NCI-H1930 (cell line): ENCODE measurements at regions not wholly inside any gene's neighbourhood (a gene's known extent, or its start where the extent isn't known, plus 50 kb on each side); places are given as distances from the start of the nearest gene placed in this dataset.
"Not testable (repeated sequence)": the region's sequence is repeated elsewhere in the genome, so short reads cannot be mapped to it uniquely, and the experiment has no call there.

Source experiments
- DNase-seq, 2 experiments: peaks; one replicate each; lab custom pipeline; 2025; lab: John Stamatoyannopoulos, UW

DNA sequence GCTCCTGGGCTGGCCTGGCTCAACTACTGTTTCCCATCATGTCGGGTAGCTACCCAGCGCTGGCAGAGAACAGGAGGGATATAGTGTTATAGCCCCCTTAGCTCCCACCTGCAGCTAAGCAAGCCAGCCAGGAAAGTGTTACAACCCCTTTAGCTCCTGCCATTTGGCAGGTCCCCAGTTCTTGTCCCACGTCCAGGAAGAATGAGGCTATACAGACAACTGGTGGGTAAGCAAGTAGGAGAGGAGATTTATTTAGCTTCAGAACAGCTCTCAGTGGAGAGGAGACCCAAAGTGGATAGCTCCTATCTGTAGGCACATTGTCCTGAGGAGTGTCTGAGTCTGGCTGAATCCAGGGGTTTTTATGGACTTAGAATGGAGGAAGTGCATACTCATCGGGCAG is 741.1 kb upstream of the B3GALT2 start:
- DNase-seq: no peak

DNA sequence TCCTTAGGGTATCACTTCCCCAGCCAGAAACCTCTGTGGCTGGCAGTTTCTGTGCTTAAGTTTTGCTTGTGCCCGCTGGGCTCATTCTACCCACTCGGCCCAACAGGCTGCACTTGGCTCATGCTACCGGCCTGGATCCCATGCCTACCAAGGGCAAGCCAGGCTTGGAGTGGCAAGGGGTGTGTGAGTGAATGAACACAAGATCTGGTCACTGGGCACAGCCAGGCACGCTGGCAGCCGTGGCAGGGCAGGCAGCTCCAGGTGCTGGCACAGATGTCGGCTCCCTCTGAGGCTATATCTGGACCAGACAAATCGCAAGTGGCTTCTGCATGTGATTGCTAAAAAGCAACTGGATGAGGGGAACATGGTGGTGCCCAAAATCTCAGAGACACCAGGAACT is 740.5 kb upstream of the B3GALT2 start:
- DNase-seq: no peak

DNA sequence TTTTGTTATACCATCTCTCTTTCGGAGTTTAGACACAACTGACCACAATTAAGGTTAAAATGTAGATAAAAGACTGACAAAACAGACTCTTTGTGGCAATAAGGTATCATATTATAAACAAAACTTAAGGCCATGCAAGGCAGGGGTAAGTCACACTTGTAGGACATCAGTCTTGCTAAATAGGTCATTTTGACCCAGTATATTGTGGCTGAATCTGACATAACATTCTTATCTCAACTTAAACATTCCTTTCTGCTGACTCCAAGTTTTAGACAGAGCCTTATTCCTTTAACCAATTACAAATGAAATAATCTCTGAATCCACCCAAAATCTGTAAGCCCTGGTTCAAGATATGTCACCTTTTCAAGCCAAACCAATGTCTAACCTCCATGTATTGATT is 733.4 kb upstream of the B3GALT2 start:
- DNase-seq: no peak

DNA sequence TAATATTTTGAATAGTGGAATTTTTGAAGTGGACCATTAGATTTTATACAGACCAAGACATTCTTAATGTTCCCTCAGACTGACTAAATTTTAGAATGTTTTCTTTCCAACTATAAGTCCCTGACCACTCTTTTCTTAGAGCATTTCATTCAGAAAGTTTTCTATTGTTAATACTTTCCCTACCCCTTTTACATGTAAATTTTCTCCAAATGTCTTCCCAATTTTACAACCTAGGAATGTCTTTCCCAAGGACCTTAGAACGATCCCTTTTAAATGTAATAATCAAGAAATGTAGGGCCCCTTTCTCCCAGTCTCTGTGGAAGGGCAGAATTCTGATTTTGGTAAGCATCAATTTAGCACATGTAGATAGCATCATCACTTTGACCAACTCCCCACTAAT is 730.0 kb upstream of the B3GALT2 start:
- no peak for DNase-seq

DNA sequence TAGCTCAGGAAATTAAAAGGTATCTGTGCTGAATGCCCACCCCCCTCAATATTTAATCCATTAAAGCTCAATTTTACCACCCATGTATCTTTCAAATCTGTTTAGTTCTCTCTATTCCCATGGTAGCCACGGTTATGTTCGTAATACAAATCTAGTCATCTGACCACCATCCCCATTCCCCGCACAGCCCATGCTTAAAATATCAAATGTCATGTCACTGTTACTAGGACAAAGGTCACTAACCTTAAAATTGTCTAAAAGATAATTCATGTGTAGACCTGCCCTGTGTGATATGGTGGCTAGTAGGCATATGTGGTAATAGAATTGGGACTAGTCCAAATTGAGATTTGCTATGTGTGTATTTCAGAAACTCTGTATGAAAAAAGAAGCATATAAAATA is 728.5 kb upstream of the B3GALT2 start:
- no peak for DNase-seq

DNA sequence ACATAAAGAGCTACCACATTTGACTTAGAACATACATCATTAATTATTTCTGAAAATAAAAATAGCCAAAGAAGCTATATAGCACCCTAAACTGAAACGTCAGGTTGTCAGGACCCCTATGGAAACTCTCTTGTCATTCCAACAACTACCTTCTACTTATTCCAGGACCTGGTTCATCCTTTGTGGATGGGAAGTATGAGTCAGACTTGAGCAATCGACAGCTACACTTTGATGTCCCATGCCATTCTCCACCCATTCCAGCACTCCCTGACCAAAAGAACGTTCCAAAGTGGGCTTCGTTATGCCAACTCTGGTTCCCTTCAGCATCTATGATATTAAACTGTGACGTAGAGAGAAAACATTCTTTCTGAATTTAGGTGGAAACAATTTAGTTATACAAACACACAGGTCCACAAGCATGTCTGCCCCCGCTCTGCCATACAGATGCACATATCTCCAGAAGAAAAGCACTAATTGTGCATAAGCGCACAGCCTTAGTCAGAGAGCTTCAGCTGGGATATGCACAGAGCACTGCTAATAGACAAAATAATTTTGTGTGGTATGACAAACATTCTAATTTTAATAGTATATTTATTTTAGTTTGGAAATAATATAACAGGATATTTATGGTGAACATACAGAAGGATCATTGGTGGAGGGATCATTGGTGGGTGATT is 723.1 kb upstream of the B3GALT2 start:
- no peak for DNase-seq

DNA sequence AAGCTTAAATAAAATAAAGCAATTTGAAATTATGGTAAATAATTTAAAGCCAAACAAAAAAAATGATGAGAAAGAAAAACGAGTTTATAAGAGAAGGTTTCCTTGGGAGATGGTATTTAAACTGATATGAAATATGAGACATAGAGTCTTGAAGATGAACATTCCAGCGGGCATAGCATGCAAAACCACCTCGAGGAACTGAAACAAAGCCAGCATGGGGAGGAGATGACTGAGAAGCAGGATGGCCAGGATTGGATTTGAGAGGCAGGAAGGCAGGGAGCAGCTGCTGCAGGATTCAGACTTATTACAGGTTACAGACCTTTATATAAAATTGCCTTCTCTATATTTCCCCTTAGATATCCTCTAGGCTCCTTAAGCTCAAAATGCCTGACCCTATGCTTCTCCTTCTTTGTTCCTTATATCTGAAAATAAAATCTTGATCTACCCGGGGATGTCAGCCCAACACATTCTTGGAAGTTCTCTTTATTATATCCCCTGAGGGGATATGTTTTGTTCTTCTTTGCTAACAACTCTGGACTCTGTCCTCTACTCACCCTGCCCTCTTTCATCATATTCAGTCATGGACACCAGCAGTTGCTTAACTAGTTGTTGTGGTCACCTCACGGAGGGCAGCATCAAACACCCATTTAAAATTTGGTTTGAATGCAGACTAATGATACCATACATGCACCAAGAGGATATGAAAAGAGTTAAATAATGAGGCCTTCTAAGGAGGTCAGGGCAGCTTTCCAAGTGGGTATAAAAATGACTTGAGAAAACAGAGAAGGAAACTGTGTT is 719.1 kb upstream of the B3GALT2 start:
- no peak for DNase-seq

DNA sequence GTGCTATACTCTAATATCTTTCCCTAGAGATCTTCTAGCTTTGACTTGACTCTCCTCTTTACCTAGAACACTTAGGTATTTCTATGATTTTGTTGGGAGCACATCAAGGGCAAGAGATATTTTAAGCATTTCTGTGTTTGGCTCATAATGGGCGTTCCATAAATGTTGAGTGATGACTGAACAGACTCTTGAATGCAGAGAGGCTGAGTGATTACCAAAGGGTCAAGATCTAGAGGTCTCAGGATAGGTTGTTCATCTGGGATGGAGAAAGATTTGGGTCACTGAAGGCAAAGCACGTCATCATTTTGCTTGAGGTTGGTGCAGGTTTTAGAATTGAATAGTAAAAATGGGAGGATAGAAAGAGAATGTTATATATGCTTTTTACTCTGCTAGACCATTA is 705.4 kb upstream of the B3GALT2 start:
- DNase-seq: no peak

DNA sequence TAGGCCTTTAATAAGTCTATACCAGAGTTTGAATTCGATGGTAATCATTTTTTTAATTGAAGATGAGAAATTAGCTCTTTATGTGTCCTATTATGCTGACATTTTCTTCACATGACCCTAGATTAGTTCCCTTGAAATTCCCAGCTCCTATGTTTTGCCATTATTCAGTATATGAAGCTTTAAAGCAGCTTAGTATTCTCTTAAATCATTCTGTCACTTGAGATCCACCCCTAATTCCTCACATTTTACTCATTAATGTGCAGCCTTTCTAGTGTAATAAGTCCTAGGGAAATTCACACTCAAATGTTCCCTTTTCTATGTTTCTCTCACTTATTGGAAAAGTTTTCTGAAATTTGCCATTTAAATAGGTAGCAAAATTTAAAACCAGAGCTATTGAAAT is 704.5 kb upstream of the B3GALT2 start:
- no peak for DNase-seq

DNA sequence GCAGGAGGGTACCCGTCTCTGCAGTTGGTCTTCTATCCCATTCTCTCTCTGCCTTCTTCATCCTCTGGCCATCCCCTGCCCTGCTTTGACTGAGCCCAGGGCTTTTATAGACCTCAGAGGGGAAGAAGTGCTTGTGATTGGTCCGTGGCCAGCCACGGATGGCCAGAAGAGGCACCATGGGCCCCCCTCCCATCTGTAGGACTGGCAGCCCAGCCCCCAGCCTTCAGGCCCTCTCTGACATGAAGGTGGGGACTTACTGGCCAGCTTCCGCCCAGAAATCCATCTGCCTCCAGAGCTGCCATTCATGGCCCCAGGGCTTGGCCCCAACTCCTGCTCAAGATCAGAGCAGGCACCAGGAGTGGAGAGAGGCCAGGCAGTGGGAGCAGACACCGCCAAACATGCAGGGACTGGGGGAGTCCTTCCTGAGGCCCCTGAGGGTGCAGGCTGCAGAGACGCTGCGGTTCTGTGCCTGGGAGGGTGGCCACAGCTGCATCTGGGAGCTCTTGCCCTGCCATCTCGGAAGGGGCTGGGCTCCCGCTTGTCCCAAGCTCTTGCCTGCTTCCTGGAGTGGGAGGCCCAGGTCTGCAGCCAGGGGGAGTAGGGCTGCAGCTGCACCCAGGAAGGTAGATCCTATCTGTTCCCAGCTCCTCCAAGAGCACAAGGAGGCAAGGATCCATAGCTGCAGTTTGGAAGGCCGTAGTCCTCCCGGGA is 698.6 kb upstream of the B3GALT2 start:
- no peak for DNase-seq

DNA sequence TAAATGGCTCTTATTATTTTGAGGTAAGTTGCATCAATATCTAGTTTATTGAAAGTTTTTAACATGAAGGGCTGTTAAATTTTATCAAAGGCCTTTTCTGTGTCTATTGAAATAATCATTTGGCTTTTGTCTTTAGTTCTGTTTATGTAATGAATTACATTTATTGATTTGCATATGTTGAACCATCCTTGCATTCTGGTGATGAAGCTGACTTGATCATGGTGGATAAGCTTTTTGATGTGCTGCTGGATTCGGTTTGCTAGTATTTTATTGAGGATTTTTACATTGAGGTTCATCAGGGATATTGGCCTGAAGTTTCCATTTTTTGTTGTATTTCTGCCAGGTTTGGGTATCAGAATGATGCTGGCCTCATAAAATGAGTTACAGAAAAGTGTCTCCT is 691.5 kb upstream of the B3GALT2 start:
- not testable (repeated sequence) for DNase-seq

DNA sequence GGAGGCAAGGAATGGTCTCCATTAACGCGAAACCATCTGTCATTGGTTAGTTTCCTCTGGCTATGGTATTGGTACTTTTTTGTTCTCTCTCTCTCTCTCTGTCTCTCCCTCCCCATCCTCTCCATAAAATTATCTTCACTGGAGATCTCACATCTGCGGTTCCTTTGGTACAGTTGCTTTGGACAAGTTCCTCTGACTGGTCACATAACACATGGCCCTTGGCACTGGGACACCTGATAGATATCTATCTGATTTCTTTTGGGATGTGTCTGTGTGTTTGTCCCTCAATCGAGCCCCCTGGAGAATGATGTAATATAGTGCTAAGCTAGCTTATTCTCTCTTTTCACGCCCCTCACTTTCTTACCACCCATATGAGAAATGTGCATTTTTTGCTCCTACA is 682.0 kb upstream of the B3GALT2 start:
- DNase-seq: no peak

DNA sequence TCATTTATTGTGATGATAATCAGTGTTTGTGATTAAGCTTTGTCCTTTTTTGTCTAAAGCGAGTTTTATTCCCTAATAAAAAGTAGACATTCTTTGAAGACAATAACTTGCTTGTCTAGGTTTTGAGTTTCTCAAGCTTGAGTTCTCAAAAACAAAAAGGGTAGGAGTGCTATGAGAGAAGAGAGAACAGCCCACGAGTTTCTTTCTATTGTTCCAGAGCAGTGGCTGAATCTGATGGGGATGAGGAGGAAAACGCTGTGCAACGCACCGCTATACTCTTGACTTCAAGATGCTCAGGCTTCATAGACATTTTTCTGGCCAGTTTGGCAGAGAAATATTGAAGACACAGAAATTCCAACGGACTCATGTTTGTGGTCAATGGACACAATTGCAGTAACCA is 669.8 kb upstream of the B3GALT2 start:
- no peak for DNase-seq

DNA sequence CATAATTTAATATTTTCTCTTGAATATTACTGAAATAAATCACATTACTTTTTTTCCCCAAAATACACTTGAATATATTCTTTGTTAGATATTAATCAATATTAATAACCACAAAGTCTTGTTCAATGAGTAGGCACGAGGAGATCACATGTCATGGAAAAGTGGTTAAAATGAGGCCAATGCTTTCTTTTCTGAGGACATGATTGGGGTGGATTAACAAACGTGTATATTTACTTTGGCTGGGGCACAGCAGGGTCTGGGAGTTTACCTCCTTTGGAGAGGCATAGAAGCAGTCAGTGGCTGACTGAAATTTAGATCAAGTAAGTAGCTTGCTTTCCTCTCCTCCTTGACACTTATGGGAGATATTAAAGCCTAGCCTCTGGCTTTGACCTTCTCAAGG is 664.3 kb upstream of the B3GALT2 start:
- DNase-seq: no peak

DNA sequence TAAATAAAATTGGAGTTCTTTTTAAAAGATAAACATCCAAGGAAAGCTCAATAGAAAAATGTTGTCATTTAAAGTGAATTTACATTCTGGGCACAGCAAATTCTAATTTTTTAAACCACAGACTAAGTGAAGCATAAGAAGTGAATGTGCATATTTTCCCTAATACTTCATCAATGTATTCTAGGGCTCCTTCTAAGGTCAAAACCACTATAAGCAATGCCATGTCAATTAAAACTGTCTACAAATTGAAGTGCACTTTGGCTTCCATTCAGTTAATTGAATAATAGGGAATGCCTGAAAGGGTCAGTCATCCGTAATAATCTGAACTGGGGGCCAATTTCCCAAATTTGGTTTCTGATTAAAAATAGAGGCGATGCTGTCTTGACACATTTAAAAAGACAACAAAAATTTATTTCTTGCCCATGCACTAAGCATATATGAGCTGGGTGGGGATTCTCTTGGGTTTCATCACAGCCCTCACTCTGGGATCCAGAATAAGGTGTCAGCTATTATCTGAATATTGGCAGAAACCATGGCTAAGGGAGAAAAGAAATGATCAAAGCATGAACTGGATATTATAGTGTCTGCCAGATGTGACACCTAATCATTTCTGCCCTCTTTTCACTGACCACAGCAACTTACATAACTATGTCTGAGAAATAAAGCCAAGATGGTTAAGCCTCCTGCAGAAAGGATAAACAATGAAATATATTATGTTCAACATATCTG is 660.6 kb upstream of the B3GALT2 start:
- no peak for DNase-seq

DNA sequence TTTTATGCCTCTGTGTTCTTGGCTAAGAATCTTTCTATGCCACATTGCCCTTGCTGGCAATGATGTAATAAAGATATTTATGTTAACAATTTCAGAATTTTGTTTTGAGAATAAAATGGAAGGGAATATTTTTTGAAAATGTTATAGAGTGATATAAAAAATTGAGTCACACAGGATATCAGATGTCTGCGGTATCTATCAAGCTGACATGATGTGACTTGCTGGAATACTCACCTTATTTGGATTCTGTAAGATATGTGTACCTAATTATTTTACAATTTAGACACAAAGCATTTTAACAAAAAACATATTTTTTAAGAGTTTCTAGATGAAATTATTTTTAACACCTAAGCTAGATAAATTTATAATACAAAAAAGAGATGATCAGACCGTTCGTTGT is 660.0 kb upstream of the B3GALT2 start:
- no peak for DNase-seq

DNA sequence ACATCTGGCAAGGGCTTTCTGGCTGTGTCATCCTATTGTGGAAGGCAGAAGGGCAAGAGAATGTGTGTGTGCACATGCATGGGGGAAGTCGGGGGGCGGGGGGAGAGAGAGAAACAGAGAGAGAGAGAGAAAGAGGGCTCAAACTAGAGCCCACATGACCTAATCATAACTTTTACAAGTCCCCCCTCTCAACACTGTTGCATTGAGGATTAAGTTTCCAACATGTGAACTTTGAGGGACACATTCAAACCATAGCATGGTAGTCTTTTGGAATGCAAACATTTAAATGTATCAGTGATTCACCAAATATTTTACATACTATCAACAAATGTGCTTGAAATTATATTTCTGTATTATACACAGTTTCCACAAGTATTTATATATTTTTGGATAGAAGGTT is 655.4 kb upstream of the B3GALT2 start:
- DNase-seq: no peak

DNA sequence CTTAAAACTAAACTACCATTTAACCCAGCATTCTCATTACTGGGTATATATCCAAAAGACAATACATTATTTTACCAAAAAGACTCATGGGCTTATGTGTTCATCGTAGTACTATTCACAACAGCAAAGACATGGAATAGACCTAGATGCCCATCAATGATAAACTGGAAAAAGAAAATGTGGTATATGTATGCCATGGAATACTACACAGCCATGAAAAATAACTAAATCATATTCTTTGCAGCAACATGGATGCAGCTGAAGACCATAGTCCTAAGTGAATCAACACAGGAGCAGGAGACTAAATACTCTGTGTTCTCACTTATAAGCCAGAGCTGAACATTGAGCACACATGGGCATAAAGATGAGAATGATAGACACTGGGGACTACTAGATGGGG is 645.1 kb upstream of the B3GALT2 start:
- no peak for DNase-seq

DNA sequence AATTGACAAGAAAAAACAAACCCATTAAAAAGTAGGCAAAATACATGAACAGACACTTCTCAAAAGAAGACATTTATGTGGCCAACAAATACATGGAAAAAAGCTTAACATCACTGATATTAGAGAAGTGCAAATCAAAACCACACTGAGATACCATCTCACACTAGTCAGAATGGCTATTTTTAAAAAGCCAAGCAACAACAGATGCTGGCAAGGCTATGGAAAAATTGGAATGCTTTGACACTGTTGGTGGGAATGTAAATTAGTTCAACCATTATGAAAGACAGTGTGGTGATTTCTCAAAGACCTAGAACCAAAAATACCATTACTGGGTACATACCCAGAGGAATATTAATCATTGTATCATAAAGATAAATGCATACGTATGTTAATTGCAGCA is 641.1 kb upstream of the B3GALT2 start:
- DNase-seq: no peak

DNA sequence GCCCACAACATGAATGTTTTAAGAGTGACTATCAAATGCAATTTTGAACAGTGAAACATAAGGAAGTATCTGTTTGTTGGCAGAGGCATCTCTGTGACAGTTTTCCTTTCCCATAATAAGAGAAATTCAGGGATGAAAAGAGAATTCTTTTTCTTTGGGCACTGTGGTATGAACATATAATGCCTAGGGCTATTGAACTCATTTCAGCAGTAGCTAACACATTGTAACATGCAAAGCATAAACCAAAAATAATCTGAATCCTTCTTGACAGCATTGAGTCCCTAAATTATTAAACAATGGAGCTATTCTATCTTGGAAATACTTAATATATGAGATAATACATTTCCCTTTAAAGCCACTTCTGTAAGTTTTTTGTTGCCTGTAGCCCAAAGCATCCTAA is 633.0 kb upstream of the B3GALT2 start:
- DNase-seq: no peak

DNA sequence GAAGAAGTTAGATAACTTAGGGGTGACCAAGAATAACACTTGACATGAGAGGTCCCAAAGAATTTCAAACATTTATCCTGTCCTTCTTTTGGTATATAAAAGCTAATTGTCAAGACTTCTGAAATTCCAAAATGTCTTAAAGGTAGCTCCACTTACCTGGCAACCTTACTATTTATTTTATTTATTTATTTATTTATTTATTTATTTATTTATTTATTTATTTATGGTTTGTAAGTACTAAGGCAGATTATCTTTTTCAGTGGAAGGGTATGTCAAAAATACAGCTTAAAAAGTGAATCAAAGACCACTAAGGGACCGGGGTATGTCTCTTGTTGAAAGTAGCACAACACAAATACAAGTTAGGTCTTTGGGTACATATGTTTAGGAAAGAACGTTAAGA is 620.8 kb upstream of the B3GALT2 start:
- no peak for DNase-seq
